HG02763 (cell line): ENCODE measurements at regions not wholly inside any gene's neighbourhood (a gene's known extent, or its start where the extent isn't known, plus 50 kb on each side); places are given as distances from the start of the nearest gene placed in this dataset.

Source experiments
- ATAC-seq: cut with Tn5 transposase; IDR thresholded peaks from one replicate; pipeline ENCODE4 v1.9.1; 2021; ENCODE audit warnings: mild to moderate bottlenecking, moderate library complexity; ENCODE audit not compliant: unreplicated experiment

DNA sequence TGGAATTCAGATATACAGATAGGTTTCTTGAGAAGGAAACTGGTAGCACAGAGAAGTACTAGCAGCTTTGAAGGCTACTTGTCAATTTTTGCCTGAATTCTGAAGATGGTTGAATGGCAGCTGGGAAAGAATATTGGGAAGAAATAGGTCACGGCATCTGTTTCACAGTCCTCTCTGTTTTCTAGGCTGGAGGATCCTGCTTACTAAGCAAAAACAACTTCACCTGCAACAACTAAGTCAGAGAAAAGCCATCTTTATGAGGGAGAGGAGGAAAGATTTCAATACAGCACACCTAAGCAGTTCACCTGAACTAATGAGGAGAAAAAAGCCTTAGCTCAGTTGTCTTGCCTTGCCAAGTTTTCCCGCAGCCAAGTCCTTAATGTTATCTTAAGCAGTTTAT is 975.5 kb upstream of the EPHA7 start:
- no peak for ATAC-seq

DNA sequence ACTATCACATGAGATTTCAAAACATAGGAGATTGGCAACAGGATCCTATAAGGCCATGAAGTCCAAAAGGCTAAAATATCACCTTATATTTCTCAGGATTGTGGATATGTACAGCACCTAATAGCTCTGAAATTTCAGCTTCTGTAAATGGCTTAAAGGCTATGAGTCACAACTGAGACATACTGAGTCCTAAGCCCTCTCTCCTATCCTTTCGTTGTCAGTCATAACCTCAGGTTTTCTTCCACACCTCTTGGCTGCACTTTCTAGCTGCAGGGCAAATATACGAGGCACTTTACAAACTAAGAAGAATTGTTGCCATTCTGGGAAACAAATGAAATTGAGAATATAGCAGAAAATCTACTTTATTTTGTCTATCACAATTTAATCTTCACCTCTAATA is 969.9 kb upstream of the EPHA7 start:
- ATAC-seq = no peak

DNA sequence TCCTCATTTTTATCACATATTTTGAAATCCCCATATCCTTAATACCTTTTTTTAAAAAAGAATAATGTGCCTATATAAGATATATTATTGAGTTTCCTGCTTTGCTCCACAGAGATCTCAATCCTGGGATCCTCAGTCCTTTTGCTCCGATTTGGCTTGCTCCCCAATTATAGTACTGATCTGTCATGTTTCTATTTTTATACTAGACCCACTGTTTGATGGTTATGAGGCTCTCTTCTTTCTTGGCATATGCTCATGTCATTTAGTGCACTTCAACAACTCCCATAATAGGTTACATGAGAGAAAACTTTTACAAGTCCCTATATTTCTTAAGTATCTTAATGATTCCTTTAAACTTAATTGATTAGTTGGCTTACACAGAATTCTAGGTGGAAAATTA is 958.5 kb upstream of the EPHA7 start:
- no peak for ATAC-seq

DNA sequence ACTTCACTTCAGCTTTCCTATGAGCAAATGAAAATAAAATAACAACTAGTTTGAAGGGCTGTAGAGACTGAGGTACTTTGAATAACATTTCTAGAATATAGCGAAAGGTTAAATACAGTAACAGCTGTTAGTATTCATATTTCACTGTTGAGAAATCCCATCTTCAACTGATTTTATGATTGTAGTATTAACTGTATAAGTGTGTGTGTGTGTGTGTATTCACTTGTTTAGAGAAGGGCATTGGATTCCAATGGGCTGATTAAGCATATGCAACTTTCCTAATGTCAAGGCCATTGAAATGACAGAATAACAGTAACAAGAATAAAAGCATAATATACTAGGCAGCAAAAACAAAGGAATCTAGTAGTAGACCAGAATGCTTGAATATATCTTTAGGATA is 957.5 kb upstream of the EPHA7 start:
- no peak for ATAC-seq

DNA sequence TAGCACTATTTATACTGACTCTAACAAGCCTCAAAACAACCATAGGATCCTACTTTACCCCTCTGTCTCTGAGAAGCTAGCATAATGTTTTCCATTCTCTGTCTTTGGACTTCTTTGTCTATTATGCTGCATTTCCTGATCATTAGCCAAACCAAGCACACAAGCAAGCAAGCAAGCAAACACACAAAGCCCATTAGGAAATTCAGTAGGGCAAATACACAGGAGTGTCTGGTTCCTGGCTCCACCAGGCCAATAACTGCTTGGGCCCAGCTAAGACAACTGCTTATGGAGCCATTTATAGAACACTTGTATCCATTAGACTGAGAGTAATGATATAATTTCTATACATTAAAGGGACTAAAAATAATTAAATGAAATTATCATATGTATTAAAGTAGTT is 952.9 kb upstream of the EPHA7 start:
- ATAC-seq = no peak

DNA sequence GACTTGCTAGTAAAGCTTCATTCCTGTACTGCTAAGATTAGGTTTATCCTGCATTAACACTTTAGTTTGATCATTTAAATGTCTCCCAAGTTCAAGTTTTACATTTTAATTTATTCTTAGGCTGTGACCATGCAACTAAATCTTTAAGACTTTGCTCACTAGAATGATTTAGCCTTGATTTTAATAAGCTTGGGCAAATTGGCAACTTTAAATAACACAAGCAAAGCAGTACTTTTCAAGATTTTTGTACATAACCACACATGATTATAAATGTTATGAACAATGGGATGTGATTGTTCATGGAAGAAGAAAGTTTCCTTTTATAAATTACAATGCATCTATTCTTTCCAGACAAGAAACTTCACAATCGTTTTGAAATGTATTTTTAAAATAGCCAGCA is 948.0 kb upstream of the EPHA7 start:
- no peak for ATAC-seq

DNA sequence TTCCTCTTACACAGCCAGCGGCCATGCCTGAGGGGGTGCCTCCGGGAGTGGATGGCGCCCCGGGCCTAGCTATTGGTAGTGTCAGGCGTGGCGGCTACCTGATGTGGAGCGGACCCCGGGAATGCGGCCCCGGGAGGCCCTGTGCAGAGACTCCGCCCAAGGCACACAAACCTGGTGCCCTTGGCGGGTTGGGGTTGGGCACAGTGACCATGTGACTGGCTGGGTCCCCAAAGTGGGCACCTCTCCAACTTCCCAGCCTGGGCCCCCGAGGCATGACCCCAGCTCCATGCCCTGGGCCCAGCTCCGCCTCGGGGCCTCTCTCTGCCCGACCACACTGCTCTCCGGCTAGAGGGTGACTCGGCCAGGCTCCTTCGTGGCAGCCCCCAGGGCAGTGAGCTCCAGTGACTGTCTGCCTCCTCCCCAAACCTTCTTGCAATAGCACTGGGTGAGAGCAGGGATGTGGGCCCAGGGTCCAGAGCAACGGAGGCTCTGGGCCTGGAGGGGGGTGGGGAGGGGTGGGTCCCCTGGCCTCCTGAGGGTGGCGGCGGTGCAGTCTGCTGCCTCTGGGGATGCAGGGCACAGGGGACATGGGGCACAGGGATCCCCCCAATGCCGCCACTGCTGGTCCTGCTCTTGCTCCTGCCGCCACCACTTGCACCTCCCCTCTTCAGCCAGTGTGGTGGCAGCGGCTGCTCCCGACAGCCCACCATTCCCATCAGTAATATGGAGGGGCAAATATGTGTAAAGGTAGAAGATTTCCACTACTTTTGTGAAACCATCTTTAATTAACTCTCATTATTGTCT is 942.9 kb upstream of the EPHA7 start:
- ATAC-seq = no peak

DNA sequence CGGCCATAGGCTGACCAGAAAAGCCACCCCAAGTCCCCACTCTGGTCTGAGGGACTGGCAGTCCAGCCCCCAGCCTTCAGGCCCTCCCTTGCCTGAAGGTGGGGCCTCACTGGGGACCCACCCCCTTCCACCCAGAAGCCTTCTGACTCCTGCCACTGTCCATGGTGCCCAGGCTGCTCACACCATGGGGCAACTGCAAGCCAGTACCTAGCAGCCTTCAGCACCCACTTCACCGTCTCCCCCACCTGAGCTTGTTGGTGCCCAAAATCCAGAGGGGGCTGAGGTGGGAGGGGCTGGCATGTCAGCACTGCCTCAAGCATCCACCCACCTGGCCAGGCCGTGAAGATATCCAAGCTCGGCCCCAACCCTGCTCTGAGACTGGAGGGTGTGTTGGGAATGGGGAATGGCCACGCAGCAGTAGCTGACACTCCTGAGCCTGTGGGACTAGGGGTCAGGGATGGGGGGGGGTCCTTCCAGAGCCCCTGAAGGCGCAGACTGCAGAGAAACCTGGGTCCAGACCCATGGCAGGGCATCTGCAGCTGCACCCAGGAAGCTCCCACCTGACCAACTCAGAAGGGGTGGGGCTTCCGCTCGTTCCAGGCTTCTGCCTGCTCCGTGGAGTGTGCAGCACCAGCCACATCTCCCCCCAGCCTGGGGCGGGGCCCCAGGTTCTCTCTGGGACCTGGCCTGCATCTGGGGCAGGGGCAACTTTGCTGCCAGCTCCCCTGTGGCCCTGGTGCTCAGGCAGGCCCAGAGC is 942.1 kb upstream of the EPHA7 start:
- ATAC-seq = no peak

DNA sequence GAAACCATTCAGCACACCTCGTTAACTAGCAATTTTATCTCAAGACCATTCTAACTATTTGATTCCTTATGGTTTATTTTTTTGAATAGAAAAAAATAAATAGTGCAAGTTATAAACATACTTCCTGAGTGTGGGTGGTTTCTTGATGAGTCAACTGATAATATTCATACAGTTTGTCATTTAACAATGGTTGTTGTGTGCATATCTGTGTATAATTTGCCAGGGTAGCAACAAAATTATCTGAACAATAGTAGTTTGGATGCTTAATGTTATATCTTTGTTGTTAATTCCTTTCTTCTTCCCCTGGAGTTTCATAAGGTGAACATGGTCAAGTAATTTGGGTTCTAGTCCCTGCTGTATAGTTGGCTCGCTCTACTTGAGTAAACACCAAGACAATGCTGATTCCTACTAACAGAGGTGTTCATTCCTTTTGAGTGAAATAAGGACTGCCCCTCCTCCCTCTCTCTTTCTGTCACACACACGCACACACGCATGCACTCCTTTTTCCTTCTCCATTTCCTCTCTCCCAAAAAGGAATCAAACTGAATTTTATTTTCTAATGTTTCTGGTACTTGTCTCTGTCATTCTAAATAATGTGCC is 938.1 kb upstream of the EPHA7 start:
- ATAC-seq = no peak

DNA sequence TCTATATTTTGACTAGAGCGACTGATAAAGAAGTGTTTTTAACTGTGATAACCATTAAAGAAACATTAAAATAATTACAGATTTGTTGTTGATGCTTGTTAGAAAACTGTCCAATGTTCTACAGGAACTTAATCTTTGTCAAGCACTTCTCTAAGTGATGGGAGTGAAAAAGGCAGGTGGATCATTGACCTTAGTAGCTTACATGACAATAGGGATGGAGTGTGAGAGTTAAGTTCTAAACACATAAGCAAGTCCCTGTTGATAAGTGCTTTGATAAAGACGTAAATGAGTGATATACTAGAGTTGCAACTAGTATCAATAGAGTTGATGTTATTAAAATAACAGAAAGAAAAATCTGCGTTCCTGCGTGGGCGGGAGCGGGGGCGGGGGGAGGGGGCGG is 931.5 kb upstream of the EPHA7 start:
- no peak for ATAC-seq

DNA sequence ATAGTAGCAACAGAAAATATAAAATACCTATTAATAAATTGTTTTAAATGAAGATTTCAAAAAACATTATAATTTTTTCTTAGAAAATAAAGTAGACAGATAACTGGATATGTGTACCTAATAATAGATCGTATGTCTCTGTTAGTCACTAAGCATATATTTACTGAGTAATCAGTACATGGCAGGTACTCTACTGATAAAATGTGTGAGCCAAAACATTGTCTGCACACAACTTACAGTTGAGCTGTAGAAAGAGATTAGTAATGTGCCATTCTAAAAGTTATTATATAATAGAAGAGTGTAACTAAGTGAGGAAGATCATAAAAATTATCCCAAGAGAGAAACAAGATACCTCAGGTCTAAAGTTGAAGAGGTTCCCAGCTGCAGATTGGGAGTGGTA is 929.9 kb upstream of the EPHA7 start:
- no peak for ATAC-seq

DNA sequence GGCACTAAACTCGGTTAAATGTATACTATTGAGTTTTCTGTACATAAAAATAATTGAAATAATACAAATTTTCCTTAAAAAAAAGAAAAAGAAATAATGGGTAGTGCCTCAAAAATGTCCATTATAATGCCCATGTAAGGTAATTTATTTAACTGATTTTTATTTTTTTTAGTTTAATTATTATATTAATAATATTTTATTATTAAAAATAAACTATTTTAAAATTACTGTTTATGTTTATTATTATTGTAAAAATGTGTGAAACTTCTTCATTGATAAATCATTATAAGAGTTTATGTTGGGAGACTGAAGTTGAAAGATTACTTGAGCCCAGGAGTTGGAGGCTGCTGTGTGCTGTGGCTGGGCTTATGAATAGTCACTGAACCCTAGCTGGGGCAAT is 925.5 kb upstream of the EPHA7 start:
- ATAC-seq = no peak

DNA sequence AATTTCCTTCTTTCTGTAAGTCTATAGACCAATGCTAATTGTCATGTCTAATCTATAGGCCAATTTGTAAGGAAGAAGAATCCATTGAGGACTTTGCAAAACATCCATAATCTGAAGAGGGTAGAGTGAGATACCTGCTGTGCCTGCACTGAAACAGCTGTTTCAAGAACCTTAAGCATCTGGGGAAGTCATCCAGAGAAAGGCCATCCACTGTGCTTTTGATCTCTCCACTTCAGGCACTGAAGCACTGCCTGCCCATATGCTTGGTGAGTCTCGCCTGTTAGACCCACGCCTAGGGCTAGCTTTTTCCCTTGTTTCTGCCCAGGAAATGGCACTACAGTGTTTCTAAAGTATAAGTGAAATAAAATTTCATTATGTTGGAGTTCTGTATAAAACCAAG is 921.8 kb upstream of the EPHA7 start:
- no peak for ATAC-seq

DNA sequence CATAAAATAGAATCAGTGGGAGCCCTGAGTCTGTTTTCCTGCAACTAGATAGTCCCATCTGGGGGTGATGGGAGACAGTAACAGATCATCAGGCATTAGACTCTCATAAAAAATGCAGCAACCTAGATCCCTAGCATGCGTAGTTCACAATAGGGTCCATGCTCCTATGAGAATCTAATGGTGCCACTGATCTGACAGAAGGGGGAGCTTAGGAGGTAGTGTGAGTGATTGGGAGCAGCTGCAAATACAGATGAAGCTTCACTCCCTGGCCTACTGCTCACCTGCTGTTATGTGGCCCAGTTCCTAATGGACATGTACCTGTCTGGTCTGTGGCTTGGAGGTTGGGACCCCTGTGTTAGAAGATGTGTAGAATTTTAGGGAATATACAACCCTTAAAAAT is 904.5 kb upstream of the EPHA7 start:
- no peak for ATAC-seq

DNA sequence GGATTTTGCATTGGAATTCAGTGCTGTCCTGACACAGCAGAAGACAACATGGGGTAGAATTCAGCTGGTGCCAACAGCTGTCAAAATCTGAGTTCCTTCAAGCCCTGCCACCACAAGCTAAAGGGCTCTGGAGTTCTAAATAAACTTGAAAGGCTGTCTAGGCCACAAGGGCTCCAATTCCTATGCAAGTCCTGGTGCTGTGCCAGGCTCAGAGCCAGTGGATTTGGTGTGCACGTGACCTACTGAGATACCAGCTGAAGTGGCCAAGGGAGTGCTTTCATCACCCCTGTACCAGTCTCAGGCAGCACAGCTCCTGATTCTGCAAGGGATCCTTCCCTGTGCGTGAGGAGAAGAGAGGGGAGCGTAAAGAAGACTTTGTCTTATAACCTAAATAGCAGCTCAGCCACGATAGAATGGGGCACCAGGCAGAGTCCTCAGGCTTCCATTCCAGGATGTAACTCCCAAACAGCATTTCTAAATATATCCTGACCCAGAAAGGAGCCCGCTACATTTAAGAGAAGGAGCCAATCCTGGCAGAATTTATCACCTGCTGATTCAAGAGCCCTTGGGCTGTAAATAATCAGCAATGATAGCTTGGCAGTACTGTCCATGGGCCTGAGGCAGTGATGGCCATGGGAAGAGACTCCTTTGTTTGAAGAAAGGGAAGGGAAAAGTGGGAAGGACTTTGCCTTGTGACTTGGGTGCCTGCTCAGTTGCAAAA is 881.2 kb upstream of the EPHA7 start:
- no peak for ATAC-seq

DNA sequence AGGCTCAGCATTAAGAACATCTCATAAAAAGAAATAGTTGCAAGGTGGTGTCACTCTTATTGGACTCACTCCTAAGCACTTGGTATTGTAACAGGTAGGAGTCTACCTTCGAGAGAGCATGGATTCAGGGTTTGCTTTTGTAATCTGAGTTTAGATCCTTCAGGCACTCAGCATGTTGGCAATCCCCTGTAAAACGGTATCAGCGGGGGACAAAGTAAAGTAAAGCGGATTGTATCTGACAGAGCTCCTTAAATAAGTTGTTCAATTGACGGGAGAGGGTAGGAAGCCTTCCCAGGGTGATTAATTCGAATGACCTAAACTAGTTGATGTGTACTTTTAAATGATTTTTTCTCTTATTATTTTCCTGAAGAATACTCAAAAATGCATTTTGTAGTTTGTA is 869.8 kb upstream of the EPHA7 start:
- ATAC-seq = no peak

DNA sequence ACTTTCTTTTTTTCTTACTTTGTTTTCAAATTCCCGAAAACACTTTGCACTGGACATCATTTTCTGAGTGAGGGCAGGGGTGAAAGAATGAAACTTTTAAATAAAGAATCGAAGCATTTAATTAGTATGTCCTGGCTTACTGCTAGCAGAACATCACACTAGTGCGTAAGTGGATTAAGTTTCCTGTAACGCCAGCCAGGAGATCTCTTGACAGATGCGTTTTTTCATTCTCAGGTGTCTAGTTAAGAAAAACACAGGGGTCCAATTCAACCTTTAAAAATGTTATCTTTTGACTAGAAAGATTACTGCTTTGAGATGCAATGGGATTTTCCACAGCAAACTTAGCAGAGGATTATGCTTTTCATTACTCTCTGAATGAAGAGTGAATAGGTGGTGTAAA is 858.8 kb upstream of the EPHA7 start:
- no peak for ATAC-seq

DNA sequence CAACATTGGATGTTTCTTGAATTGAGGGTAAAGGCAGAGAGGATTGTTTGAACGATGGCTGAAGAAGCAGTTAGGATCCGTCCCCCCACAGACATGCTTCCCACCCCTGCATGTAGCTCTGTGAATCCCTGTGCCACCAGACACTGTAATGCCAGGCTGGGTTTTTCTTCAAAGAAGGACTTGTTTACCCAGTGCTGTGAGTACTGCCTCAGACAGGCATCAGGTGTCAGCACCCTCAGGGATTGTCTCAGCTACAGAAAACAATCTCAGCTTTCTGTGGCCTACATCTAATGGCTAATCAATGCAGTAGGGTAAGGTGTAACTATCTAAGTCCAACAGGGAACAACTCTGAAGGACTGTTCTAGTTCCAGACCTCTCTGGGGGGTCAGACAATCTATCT is 853.0 kb upstream of the EPHA7 start:
- ATAC-seq = no peak

DNA sequence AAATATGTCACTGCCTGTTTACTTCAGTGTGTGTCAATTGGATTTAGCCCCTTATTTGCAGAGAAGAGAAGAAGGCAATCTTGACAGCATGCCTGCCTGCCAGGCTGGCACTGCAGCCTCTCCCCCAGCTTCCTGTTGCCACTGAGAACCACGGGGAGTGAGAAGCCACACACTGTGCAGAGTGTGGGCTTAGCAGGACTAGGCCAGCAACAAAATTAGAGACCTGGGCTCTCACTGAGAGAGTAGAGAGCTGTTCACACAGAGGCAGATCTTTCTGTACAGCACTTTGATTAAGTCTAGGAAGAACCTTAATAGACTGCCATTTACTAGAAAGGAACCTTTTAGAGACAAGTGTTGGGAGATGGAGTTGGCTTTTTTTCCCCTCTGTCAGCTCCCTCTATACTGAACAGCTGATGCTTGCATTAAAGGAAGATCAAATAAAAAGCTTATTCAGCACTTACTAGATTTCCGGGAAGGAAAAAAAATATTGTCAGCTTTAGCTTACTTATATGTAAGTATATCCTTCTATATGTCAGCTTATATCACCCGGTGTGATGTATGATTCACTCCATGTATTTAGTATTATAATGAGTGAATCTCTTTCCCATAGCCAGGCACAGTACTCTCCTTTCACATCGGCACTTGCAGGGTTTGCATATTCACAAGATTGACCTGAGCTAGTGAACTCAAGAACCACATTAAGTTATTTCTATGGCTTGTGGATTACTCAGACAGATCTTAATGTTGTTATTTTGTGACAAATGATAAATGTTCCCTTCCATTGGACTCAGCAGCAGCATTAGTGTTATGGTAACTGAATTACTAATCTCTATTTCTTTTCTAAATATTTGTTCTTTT is 851.0 kb upstream of the EPHA7 start:
- no peak for ATAC-seq

DNA sequence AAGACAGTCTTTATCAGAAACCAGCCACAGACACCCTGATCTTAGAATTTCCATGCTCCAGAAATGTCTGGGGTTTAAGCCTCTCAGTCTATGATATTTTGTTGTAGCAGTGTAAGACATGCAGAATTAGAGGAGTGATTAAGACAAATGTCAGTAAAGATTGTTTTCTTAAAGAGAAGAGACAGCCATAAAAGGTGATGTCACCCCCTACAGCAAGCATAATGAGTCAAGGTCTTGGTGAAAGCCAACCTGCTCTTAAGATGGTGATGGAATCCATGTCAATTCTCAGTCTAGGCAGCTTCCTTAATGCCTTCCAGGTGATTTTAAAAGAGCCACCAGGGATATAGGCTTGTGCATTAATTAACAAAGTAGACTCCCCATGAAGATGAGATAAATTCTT is 849.9 kb upstream of the EPHA7 start:
- ATAC-seq = no peak

DNA sequence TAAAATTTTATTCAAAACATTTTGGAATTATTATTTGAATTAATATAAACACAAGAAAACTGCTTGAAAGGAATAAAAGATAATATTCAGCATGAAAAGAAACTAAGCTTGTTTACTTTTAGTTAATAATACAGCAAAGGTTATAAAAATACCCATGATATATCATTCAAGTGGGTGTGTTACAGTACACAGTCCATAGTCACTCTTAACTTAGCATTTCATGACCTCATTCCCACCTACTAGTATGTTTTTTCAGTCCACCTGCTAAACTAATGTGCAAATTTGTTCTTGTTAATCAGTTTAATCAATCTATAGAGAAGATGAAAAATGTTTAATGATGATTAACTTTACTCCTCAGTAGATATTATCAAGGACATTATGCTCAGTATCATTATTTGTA is 841.4 kb upstream of the EPHA7 start:
- no peak for ATAC-seq
